Esophagus (tissue), 2 donors: ENCODE measurements at regions not wholly inside any gene's neighbourhood (a gene's known extent, or its start where the extent isn't known, plus 50 kb on each side); places are given as distances from the start of the nearest gene placed in this dataset.

Experiments
- H3K27ac ChIP-seq, 2 donors: one replicate each; pipeline ENCODE4 v1.5.1; 2013; ENCODE audit warnings: low read depth in 2 of 2, mild to moderate bottlenecking in 2 of 2, inconsistent platforms in 1 of 2, low read length in 1 of 2, moderate library complexity in 1 of 2
- H3K27me3 ChIP-seq, 2 donors: one replicate each; pipeline ENCODE4 v1.6.1; 2013; ENCODE audit warnings: low read length in 2 of 2, control low read depth in 1 of 2, mild to moderate bottlenecking in 1 of 2; ENCODE audit not compliant: insufficient read depth in 2 of 2, control insufficient read depth in 1 of 2
- H3K36me3 ChIP-seq, 2 donors: one replicate each; pipeline ENCODE4 v1.6.1; 2013; ENCODE audit warnings: low read length in 1 of 2; ENCODE audit not compliant: control insufficient read depth in 2 of 2, insufficient read depth in 2 of 2
- H3K4me1 ChIP-seq, 2 donors: one replicate each; pipeline ENCODE4 v1.6.1; 2013; ENCODE audit warnings: low read length in 1 of 2; ENCODE audit not compliant: control insufficient read depth in 2 of 2, insufficient read depth in 2 of 2
- H3K4me3 ChIP-seq, 2 donors: one replicate each; pipeline ENCODE4 v1.5.1; 2013; ENCODE audit warnings: low read length in 2 of 2, mild to moderate bottlenecking in 2 of 2, low read depth in 1 of 2, moderate library complexity in 1 of 2
- H3K9me3 ChIP-seq, 2 donors: one replicate each; pipeline ENCODE4 v1.6.1; 2013; ENCODE audit warnings: mild to moderate bottlenecking in 2 of 2, low read depth in 1 of 2, low read length in 1 of 2, moderate library complexity in 1 of 2; ENCODE audit not compliant: control insufficient read depth in 2 of 2, insufficient read depth in 1 of 2
- WGBS, 2 donors: extraction: QIAGEN DNeasy Blood & Tissue Kit; methylation state at CpG; one replicate each; pipeline ENCODE4 v1.1.7; 2013; 5-methylcytosine and 5-hydroxymethylcytosine counted together
- donor health status: healthy with polysubstance abuse.
- donor health status: Bipolar disorder and iron deficiency.

DNA sequence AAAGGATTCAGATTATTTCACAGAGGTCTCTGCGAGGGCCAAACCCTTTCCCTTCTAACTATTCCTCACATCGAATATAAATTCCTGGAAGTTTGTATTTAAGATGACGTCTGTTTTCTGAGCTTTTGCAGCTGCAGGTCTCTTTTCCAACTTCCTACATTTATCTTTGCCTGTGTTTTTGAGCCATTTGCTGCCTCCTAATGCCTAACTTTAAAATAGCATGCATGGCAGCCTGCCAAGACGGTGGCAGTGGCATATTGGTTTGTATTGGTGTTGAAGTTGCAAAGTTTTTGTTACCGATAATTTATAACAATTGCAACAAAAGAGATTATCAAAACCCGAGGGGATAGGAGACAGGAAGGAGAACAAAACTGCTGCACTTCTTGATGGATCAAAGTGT lies 187.1 kb upstream of the DNAJC19 start:
- no peaks in the 10 kb centered on the region for H3K9me3 ChIP-seq
- no peaks in the 10 kb centered on the region for H3K4me1 ChIP-seq
- no peaks in the 10 kb centered on the region for H3K36me3 ChIP-seq
- 10 to 11% methylated on average over 6 of the region's 6 CpGs for WGBS, 2 donors
- no peak overlapping the region for H3K4me3 ChIP-seq
- H3K27me3 ChIP-seq = no peaks in the 10 kb centered on the region
- H3K27ac ChIP-seq = no peak overlapping the region

DNA sequence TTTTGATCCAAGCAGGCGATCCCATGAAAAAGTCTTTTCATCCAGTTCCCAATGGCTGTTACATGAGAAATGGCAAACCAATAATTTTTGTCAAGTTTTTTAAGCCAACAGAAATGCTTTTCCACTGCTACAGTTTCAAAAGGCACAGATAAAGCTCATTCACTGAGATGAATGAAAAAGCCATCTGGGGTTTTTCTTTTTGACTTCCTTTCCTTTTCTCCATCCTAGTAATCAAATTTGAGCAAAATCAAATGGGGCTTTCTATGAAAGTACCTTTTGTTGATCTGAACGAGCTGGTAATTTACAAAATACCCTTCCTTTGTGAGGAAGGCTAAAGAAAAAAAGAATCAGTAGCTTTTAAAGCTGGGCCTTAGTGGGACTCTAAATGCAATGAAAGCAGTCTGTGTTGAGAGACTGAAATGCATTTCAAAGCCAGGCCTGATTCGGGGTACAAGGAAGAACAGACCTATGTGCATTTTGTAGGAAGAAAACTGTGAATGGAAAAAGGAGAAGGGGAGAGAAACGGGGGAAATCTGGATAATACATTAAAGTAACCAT lies 185.2 kb upstream of the DNAJC19 start:
- Histone ChIP-seq H3K9me3 (no peaks in the 10 kb centered on the region), H3K27me3 (no peaks in the 10 kb centered on the region), H3K4me3 (no peak overlapping the region), H3K4me1 (no peaks in the 10 kb centered on the region), H3K36me3 (no peaks in the 10 kb centered on the region), H3K27ac (no peak overlapping the region)
- 51 to 55% methylated on average over 4 of the region's 4 CpGs for WGBS, 2 donors

DNA sequence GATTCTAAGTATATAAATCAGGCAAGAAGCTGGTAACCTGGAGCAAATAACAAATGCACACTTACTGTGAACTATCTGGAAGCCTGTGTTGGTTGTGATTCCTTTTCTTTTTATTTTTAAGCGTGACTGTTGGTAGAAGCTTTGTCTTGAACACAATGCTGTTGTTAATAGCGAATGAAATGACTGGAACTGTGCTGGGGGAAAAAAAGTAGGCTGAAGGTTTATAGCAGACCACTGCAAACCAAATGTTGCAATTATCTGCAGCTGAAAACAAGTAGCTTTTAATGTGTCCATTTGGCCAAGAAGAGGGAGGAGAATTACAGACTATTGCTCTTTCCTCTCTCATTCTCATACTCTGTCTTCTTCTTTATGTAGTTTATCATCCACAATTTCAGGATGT lies 184.5 kb upstream of the DNAJC19 start:
- H3K27me3 ChIP-seq = no peaks in the 10 kb centered on the region
- 68 to 77% methylated on average over 2 of the region's 2 CpGs for WGBS, 2 donors
- no peak overlapping the region for H3K4me3 ChIP-seq
- H3K4me1 ChIP-seq = no peaks in the 10 kb centered on the region
- H3K27ac ChIP-seq = no peak overlapping the region
- no peaks in the 10 kb centered on the region for H3K9me3 ChIP-seq
- no peaks in the 10 kb centered on the region for H3K36me3 ChIP-seq

DNA sequence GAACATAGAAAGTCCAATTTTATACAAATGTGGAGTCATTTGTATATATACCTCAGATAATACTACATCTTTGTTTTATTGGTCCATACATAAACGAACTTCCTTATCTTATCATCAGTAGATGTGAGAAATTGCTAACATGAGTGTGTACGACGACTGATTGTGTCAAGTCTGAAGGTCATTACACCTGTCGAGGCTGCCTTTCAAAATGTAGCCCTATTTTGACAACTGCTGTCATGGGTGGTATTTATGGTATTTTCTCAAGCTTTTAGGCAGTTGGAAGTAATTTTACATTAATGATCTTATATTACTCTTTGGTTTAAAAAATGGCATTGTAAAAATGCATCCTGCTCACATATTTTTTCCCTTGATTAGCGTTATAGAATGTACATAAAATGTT lies 183.7 kb upstream of the DNAJC19 start:
- Histone ChIP-seq H3K9me3 (no peaks in the 10 kb centered on the region), H3K27me3 (no peaks in the 10 kb centered on the region), H3K27ac (no peak overlapping the region), H3K4me3 (no peak overlapping the region), H3K36me3 (no peaks in the 10 kb centered on the region), H3K4me1 (no peaks in the 10 kb centered on the region)
- WGBS, 2 donors = 50 to 62% methylated on average over 5 of the region's 5 CpGs

DNA sequence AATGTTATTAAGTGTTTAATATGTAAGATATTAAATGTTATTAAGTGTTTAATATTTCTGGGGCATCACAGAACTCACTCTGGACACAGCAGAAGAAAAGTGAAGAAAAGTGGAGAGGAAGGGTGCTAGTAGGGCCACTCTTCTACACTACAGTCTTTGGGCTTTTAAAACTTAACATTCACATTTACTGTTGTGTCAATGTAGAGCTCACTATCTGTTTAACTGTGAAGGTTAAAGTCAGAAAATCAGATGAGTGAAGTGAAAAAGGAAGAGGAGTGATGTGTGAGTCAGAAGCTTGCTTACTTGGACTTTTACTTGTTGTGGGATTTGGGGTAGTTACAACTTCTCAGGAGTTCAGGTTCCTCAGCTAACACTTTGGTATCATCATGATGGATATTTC lies 145.3 kb upstream of the DNAJC19 start:
- Histone ChIP-seq H3K27me3 (no peaks in the 10 kb centered on the region), H3K27ac (no peak overlapping the region), H3K9me3 (peaks cover 0 to 2% of the 10 kb centered on the region in 2 donors), H3K4me3 (no peak overlapping the region), H3K4me1 (no peaks in the 10 kb centered on the region), H3K36me3 (no peaks in the 10 kb centered on the region)

DNA sequence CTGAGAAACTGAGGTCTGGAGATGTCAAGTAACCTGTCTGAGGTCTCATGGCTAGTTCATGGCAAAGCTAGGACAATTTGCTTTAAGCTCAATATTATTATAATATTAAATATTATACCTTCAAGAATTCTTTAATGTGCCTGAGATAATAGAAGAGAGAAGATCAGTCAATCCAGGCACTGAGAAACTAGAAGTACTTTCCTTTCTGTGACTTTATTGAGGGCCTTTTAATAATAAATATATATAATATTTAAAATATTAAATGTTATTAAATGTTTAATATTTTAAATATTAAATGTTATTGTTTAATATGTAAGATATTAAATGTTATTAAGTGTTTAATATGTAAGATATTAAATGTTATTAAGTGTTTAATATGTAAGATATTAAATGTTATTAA lies 144.3 kb upstream of the DNAJC19 start:
- peaks cover 0 to 2% of the 10 kb centered on the region in 2 donors for H3K9me3 ChIP-seq
- H3K27ac ChIP-seq = no peak overlapping the region
- no peaks in the 10 kb centered on the region for H3K27me3 ChIP-seq

DNA sequence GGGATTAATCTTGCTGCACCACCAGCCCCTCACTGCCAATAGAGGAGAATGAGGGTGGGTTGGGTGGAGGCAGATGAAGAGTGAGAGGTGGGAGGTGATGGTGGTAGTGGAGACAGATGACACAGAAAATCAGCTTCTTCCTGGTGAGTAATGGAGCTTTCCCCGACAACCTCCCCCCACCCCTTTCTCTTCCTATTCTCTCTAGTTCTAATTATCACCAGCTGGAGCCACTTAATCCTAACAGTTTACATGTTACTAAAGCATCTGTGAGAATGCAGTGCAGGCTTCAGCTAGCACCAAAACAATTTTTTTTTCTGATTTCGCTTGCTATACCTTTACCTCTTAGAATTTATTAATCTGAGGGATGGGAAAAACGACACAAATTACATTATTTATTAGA lies 116.1 kb upstream of the DNAJC19 start:
- Histone ChIP-seq H3K27ac (no peak overlapping the region), H3K36me3 (no peaks in the 10 kb centered on the region), H3K4me1 (no peaks in the 10 kb centered on the region), H3K4me3 (no peak overlapping the region), H3K27me3 (no peaks in the 10 kb centered on the region), H3K9me3 (no peaks in the 10 kb centered on the region)
- WGBS, 2 donors = 46 to 53% methylated on average over 3 of the region's 3 CpGs

More for the DNA sequence above, 144.3 kb upstream of the DNAJC19 start:
- H3K36me3 ChIP-seq = no peaks in the 10 kb centered on the region
- H3K4me1 ChIP-seq = no peaks in the 10 kb centered on the region
- H3K4me3 ChIP-seq = no peak overlapping the region

DNA sequence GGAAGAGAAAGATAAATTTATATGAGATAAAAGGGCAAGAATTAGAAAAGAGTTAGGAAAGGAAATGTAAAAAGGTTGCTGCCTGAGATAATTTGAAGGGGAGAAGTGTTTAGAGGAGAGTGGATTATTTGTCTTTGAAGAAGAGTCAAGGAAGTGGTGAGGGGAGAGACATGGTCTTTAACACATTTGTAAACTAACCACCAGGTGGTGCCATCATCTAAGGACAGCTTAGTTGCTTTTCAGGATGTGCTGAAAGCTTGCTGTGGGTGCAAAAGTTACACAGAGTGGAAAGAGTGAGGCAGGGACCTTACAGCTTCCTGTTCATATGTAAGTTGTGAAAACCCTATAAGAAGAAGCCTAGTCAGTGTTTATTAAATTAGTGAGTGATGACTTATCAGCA lies 114.1 kb upstream of the DNAJC19 start:
- Histone ChIP-seq H3K36me3 (no peaks in the 10 kb centered on the region), H3K27me3 (no peaks in the 10 kb centered on the region), H3K4me1 (no peaks in the 10 kb centered on the region), H3K9me3 (no peaks in the 10 kb centered on the region), H3K4me3 (no peak overlapping the region), H3K27ac (no peak overlapping the region)

DNA sequence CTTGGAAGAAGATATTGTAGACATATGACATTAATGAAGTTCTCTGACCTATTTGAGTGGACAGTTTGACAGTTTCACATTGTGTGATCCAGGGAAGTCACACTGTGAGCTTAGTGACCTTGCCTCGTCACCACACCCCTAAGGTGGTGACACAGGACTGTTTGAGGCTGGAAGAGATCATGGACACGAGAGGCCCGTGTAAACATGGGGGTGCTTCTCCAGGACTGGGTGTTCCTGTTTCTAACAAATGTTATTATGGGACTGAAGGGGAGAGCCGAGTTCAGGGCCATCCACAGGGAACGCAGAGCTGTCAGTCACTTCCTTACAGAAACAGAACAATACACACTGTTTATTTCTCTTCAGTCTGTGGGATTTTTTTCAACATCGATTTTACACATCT lies 96.5 kb upstream of the DNAJC19 start:
- WGBS, 2 donors = 47 to 48% methylated on average over 6 of the region's 6 CpGs
- Histone ChIP-seq H3K4me1 (no peaks in the 10 kb centered on the region), H3K4me3 (no peak overlapping the region), H3K27ac (no peak overlapping the region), H3K36me3 (no peaks in the 10 kb centered on the region), H3K27me3 (no peaks in the 10 kb centered on the region), H3K9me3 (no peaks in the 10 kb centered on the region)

DNA sequence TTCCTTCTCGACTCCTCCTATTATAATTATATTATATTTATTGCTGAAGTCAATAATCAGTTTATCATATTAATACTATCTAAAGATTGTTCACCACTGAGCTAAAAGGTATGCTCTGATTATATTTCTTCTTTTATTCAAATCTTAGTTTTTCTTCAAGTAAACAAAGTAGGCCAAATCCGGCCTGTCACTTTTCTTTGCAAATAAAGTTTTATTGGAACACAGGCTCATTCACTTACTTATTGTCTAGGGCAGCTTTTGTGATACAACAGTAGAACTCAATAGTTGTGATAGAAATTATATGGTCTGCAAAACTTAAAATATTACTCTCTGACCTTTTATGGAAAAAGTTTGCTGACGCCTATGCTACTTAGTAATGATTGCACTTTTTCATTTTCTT lies 92.4 kb upstream of the DNAJC19 start:
- WGBS, 2 donors = 86 to 93% methylated on average over 3 of the region's 3 CpGs
- Histone ChIP-seq H3K4me1 (no peaks in the 10 kb centered on the region), H3K4me3 (no peak overlapping the region), H3K27ac (no peak overlapping the region), H3K36me3 (no peaks in the 10 kb centered on the region), H3K9me3 (no peaks in the 10 kb centered on the region), H3K27me3 (no peaks in the 10 kb centered on the region)
